ENCODE measurements at regions not wholly inside any gene's neighbourhood (a gene's known extent, or its start where the extent isn't known, plus 50 kb on each side); places are given as distances from the start of the nearest gene placed in this dataset.
"Not testable (repeated sequence)": the region's sequence is repeated elsewhere in the genome, so short reads cannot be mapped to it uniquely, and the experiment has no call there.

GRCh38 chr5:79879880-79880279 is 111.2 kb downstream of the MTX3 start:
- H3K27me3 Mint-ChIP-seq; H3K4me1 Mint-ChIP-seq (ENCODE audit: low read depth); H3K36me3 Mint-ChIP-seq (ENCODE audit: low read depth); DNase-seq; H3K4me3 Mint-ChIP-seq; H3K9me3 Mint-ChIP-seq; H3K27ac Mint-ChIP-seq: not testable (repeated sequence)

- no peak overlapping the region for H3K4me3 Mint-ChIP-seq
- peaks cover 2% of the 10 kb centered on the region for H3K27me3 Mint-ChIP-seq
- H3K27ac Mint-ChIP-seq, result no peak overlapping the region
- H3K9me3 Mint-ChIP-seq, result no peaks in the 10 kb centered on the region
- peak; percentile 65 for DNase-seq
- H3K4me1 Mint-ChIP-seq (ENCODE audit: low read depth), result no peaks in the 10 kb centered on the region
- H3K36me3 Mint-ChIP-seq (ENCODE audit: low read depth), result no peaks in the 10 kb centered on the region
These were observed 112.2 kb downstream of the MTX3 start for GRCh38 chr5:79878721-79879336.

- H3K9me3 Mint-ChIP-seq, result no peaks in the 10 kb centered on the region
- H3K27me3 Mint-ChIP-seq, result peaks cover 7% of the 10 kb centered on the region
- H3K4me1 Mint-ChIP-seq (ENCODE audit: low read depth), result no peaks in the 10 kb centered on the region
- no peak overlapping the region for H3K4me3 Mint-ChIP-seq
- no peak overlapping the region for H3K27ac Mint-ChIP-seq
- no peak for DNase-seq
- no peaks in the 10 kb centered on the region for H3K36me3 Mint-ChIP-seq (ENCODE audit: low read depth)
These were observed 112.9 kb downstream of the MTX3 start for GRCh38 chr5:79878136-79878679.

GRCh38 chr5:79876456-79876855 is 114.6 kb downstream of the MTX3 start:
- peaks cover 12% of the 10 kb centered on the region for H3K27me3 Mint-ChIP-seq
- no peak overlapping the region for H3K27ac Mint-ChIP-seq
- no peaks in the 10 kb centered on the region for H3K36me3 Mint-ChIP-seq (ENCODE audit: low read depth)
- DNase-seq, result no peak
- H3K4me3 Mint-ChIP-seq, result no peak overlapping the region
- H3K9me3 Mint-ChIP-seq, result no peaks in the 10 kb centered on the region
- H3K4me1 Mint-ChIP-seq (ENCODE audit: low read depth), result no peaks in the 10 kb centered on the region

GRCh38 chr5:79875230-79875629 is 115.8 kb downstream of the MTX3 start:
- peaks cover 17% of the 10 kb centered on the region for H3K27me3 Mint-ChIP-seq
- H3K9me3 Mint-ChIP-seq, result no peaks in the 10 kb centered on the region
- no peaks in the 10 kb centered on the region for H3K4me1 Mint-ChIP-seq (ENCODE audit: low read depth)
- no peak overlapping the region for H3K27ac Mint-ChIP-seq
- no peak overlapping the region for H3K4me3 Mint-ChIP-seq
- H3K36me3 Mint-ChIP-seq (ENCODE audit: low read depth), result no peaks in the 10 kb centered on the region
- no peak for DNase-seq

- H3K4me3 Mint-ChIP-seq, result no peak overlapping the region
- no peaks in the 10 kb centered on the region for H3K4me1 Mint-ChIP-seq (ENCODE audit: low read depth)
- H3K27ac Mint-ChIP-seq, result no peak overlapping the region
- no peak for DNase-seq
- H3K36me3 Mint-ChIP-seq (ENCODE audit: low read depth), result no peaks in the 10 kb centered on the region
- H3K27me3 Mint-ChIP-seq, result peaks cover 22% of the 10 kb centered on the region
- no peaks in the 10 kb centered on the region for H3K9me3 Mint-ChIP-seq
These were observed 117.9 kb downstream of the MTX3 start for GRCh38 chr5:79873187-79873586.

- Mint-ChIP-seq H3K36me3 (ENCODE audit: low read depth) (no peaks in the 10 kb centered on the region), H3K4me3 (no peak overlapping the region), H3K27ac (no peak overlapping the region), H3K27me3 (peaks cover 26% of the 10 kb centered on the region), H3K4me1 (ENCODE audit: low read depth) (no peaks in the 10 kb centered on the region), H3K9me3 (no peaks in the 10 kb centered on the region)
- no peak for DNase-seq
These were observed 118.8 kb downstream of the MTX3 start for GRCh38 chr5:79872291-79872690.

- DNase-seq, result no peak
- no peaks in the 10 kb centered on the region for H3K36me3 Mint-ChIP-seq (ENCODE audit: low read depth)
- no peaks in the 10 kb centered on the region for H3K4me1 Mint-ChIP-seq (ENCODE audit: low read depth)
- H3K4me3 Mint-ChIP-seq, result no peak overlapping the region
- no peak overlapping the region for H3K27ac Mint-ChIP-seq
- H3K9me3 Mint-ChIP-seq, result no peaks in the 10 kb centered on the region
- H3K27me3 Mint-ChIP-seq, result peaks cover 34% of the 10 kb centered on the region
These were observed 119.5 kb downstream of the MTX3 start for GRCh38 chr5:79871364-79872120.

- no peaks in the 10 kb centered on the region for H3K9me3 Mint-ChIP-seq
- DNase-seq, result no peak
- H3K27me3 Mint-ChIP-seq, result peaks cover 28% of the 10 kb centered on the region
- no peak overlapping the region for H3K27ac Mint-ChIP-seq
- no peak overlapping the region for H3K4me3 Mint-ChIP-seq
- H3K4me1 Mint-ChIP-seq (ENCODE audit: low read depth), result no peaks in the 10 kb centered on the region
- H3K36me3 Mint-ChIP-seq (ENCODE audit: low read depth), result no peaks in the 10 kb centered on the region
These were observed 122.8 kb downstream of the MTX3 start for GRCh38 chr5:79868163-79868670.

- no peak for DNase-seq
- no peaks in the 10 kb centered on the region for H3K36me3 Mint-ChIP-seq (ENCODE audit: low read depth)
- no peaks in the 10 kb centered on the region for H3K4me1 Mint-ChIP-seq (ENCODE audit: low read depth)
- no peak overlapping the region for H3K27ac Mint-ChIP-seq
- no peak overlapping the region for H3K4me3 Mint-ChIP-seq
- H3K9me3 Mint-ChIP-seq, result no peaks in the 10 kb centered on the region
- H3K27me3 Mint-ChIP-seq, result peaks cover 21% of the 10 kb centered on the region
These were observed 125.5 kb downstream of the MTX3 start for GRCh38 chr5:79865579-79865978.

- H3K4me3 Mint-ChIP-seq, result no peak overlapping the region
- H3K4me1 Mint-ChIP-seq (ENCODE audit: low read depth), result no peaks in the 10 kb centered on the region
- no peak overlapping the region for H3K27ac Mint-ChIP-seq
- DNase-seq, result no peak
- peaks cover 13% of the 10 kb centered on the region for H3K27me3 Mint-ChIP-seq
- no peaks in the 10 kb centered on the region for H3K36me3 Mint-ChIP-seq (ENCODE audit: low read depth)
- H3K9me3 Mint-ChIP-seq, result no peaks in the 10 kb centered on the region
These were observed 126.7 kb downstream of the MTX3 start for GRCh38 chr5:79864364-79864763.

- Mint-ChIP-seq H3K27me3 (no peaks in the 10 kb centered on the region), H3K36me3 (ENCODE audit: low read depth) (no peaks in the 10 kb centered on the region), H3K4me1 (ENCODE audit: low read depth) (peaks cover 10% of the 10 kb centered on the region), H3K9me3 (no peaks in the 10 kb centered on the region), H3K27ac (no peak overlapping the region), H3K4me3 (no peak overlapping the region)
- DNase-seq, result no peak
These were observed 131.5 kb downstream of the MTX3 start for GRCh38 chr5:79859588-79859987.

GRCh38 chr5:79858410-79858723 is 132.7 kb downstream of the MTX3 start:
- no peak for DNase-seq
- Mint-ChIP-seq H3K27me3 (peaks cover 3% of the 10 kb centered on the region), H3K9me3 (no peaks in the 10 kb centered on the region), H3K36me3 (ENCODE audit: low read depth) (no peaks in the 10 kb centered on the region), H3K27ac (no peak overlapping the region), H3K4me1 (ENCODE audit: low read depth) (peaks cover 20% of the 10 kb centered on the region), H3K4me3 (no peak overlapping the region)

GRCh38 chr5:79857714-79858409 is 133.2 kb downstream of the MTX3 start:
- Mint-ChIP-seq H3K27me3 (peaks cover 3% of the 10 kb centered on the region), H3K27ac (peak overlapping the region; percentile 60), H3K4me3 (no peak overlapping the region), H3K4me1 (ENCODE audit: low read depth) (peaks cover 20% of the 10 kb centered on the region), H3K9me3 (no peaks in the 10 kb centered on the region), H3K36me3 (ENCODE audit: low read depth) (no peaks in the 10 kb centered on the region)
- DNase-seq, result peak; percentile 90
